ENCODE measurements at regions not wholly inside any gene's neighbourhood (a gene's known extent, or its start where the extent isn't known, plus 50 kb on each side); places are given as distances from the start of the nearest gene placed in this dataset.

- CTCF ChIA-PET = no interaction called here
- intact Hi-C loops (cut with micrococcal nuclease) = no loop called here
Observed at GRCh38 chr3:59412516-59412915, 362.7 kb upstream of the CFAP20DC start.

GRCh38 chr3:59411694-59412093, 361.9 kb upstream of the CFAP20DC start:
- H3K27me3 Mint-ChIP-seq = no peaks in the 10 kb centered on the region
- intact Hi-C loops (cut with micrococcal nuclease) = no loop called here
- peak overlapping the region in 1 of 9 donors; percentile 34 for H3K27ac Mint-ChIP-seq
- peaks cover 0 to 5% (median 0%) of the 10 kb centered on the region in 11 donors for H3K9me3 Mint-ChIP-seq
- DNase-seq (no peak), ATAC-seq (no peak)
- H3K36me3 Mint-ChIP-seq = peaks cover 0 to 7% (median 0%) of the 10 kb centered on the region in 5 donors
- H3K4me3 ChIP-seq (ENCODE audit: low read length) = no peak overlapping the region
- H3K36me3 ChIP-seq (ENCODE audit: control insufficient read depth in 2 of 3, insufficient read depth in 3 of 3, low read length in 3 of 3) = no peaks in the 10 kb centered on the region
- ChIA-PET POLR2A (no interaction called here), CTCF (no interaction called here)
- no peaks in the 10 kb centered on the region for H3K27me3 ChIP-seq (ENCODE audit: control insufficient read depth in 2 of 2, insufficient read depth in 2 of 2, low read length in 2 of 2)
- no peak overlapping the region for H3K4me3 Mint-ChIP-seq
- H3K27ac ChIP-seq (ENCODE audit: low read depth, low read length) = no peak overlapping the region
- peaks cover 9 to 40% (median 29%) of the 10 kb centered on the region in 7 donors for H3K4me1 Mint-ChIP-seq
- peaks cover 0 to 7% of the 10 kb centered on the region in 2 donors for H3K4me1 ChIP-seq (ENCODE audit: control insufficient read depth in 2 of 2, insufficient read depth in 2 of 2, low read length in 2 of 2)
- no peaks in the 10 kb centered on the region for H3K9me3 ChIP-seq (ENCODE audit: control insufficient read depth in 2 of 3, low read length in 3 of 3)

More at GRCh38 chr3:59412516-59412915, 362.7 kb upstream of the CFAP20DC start:
- Mint-ChIP-seq H3K4me1 (peaks cover under 1 to 32% (median 21%) of the 10 kb centered on the region in 7 donors), H3K27ac (peak overlapping the region in 1 of 9 donors; percentile 18), H3K4me3 (no peak overlapping the region), H3K9me3 (peaks cover 0 to 5% (median 0%) of the 10 kb centered on the region in 11 donors), H3K36me3 (peaks cover 0 to 7% (median 0%) of the 10 kb centered on the region in 5 donors), H3K27me3 (no peaks in the 10 kb centered on the region)
- POLR2A ChIA-PET = interaction anchor here (0.9 to 1.1 kb wide), 2 partner anchors 21 to 36 kb away, joined by 3 to 4 read pairs; no protein-coding TSS in a partner anchor
- Histone ChIP-seq H3K4me1 (ENCODE audit: control insufficient read depth in 2 of 2, insufficient read depth in 2 of 2, low read length in 2 of 2) (no peaks in the 10 kb centered on the region), H3K4me3 (ENCODE audit: low read length) (no peak overlapping the region), H3K27me3 (ENCODE audit: control insufficient read depth in 2 of 2, insufficient read depth in 2 of 2, low read length in 2 of 2) (no peaks in the 10 kb centered on the region), H3K27ac (ENCODE audit: low read depth, low read length) (no peak overlapping the region), H3K9me3 (ENCODE audit: control insufficient read depth in 2 of 3, low read length in 3 of 3) (no peaks in the 10 kb centered on the region), H3K36me3 (ENCODE audit: control insufficient read depth in 2 of 3, insufficient read depth in 3 of 3, low read length in 3 of 3) (no peaks in the 10 kb centered on the region)
- ATAC-seq (no peak), DNase-seq (no peak)

GRCh38 chr3:59411186-59411585, 361.4 kb upstream of the CFAP20DC start:
- Mint-ChIP-seq H3K27ac (peak overlapping the region in 2 of 9 donors; percentile 14 to 34), H3K36me3 (peaks cover 0 to 7% (median 0%) of the 10 kb centered on the region in 5 donors), H3K4me3 (no peak overlapping the region), H3K4me1 (peaks cover 11 to 43% (median 31%) of the 10 kb centered on the region in 7 donors), H3K27me3 (no peaks in the 10 kb centered on the region), H3K9me3 (peaks cover 0 to 5% (median 0%) of the 10 kb centered on the region in 11 donors)
- ATAC-seq = no peak
- POLR2A ChIA-PET = no interaction called here
- no peak overlapping the region for H3K4me3 ChIP-seq (ENCODE audit: low read length)
- no peaks in the 10 kb centered on the region for H3K9me3 ChIP-seq (ENCODE audit: control insufficient read depth in 2 of 3, low read length in 3 of 3)
- no peaks in the 10 kb centered on the region for H3K36me3 ChIP-seq (ENCODE audit: control insufficient read depth in 2 of 3, insufficient read depth in 3 of 3, low read length in 3 of 3)
- CTCF ChIA-PET = no interaction called here
- DNase-seq = peak in 2 of 9 donors; percentile 31 to 33
- no peak overlapping the region for H3K27ac ChIP-seq (ENCODE audit: low read depth, low read length)
- intact Hi-C loops (cut with micrococcal nuclease) = no loop called here
- no peaks in the 10 kb centered on the region for H3K27me3 ChIP-seq (ENCODE audit: control insufficient read depth in 2 of 2, insufficient read depth in 2 of 2, low read length in 2 of 2)
- H3K4me1 ChIP-seq (ENCODE audit: control insufficient read depth in 2 of 2, insufficient read depth in 2 of 2, low read length in 2 of 2) = peaks cover 0 to 8% of the 10 kb centered on the region in 2 donors

GRCh38 chr3:59408047-59408624, 358.3 kb upstream of the CFAP20DC start:
- no peaks in the 10 kb centered on the region for H3K36me3 ChIP-seq (ENCODE audit: control insufficient read depth in 2 of 3, insufficient read depth in 3 of 3, low read length in 3 of 3)
- Mint-ChIP-seq H3K4me3 (peak overlapping the region in 1 of 10 donors; percentile 3), H3K27ac (peak overlapping the region in 4 of 9 donors; percentile 7 to 39 (median 36)), H3K9me3 (peaks cover 0 to 3% (median 0%) of the 10 kb centered on the region in 11 donors), H3K36me3 (peaks cover 0 to 7% (median 0%) of the 10 kb centered on the region in 5 donors), H3K4me1 (peaks cover 11 to 40% (median 31%) of the 10 kb centered on the region in 7 donors), H3K27me3 (no peaks in the 10 kb centered on the region)
- no peaks in the 10 kb centered on the region for H3K27me3 ChIP-seq (ENCODE audit: control insufficient read depth in 2 of 2, insufficient read depth in 2 of 2, low read length in 2 of 2)
- no peak overlapping the region for H3K4me3 ChIP-seq (ENCODE audit: low read length)
- H3K9me3 ChIP-seq (ENCODE audit: control insufficient read depth in 2 of 3, low read length in 3 of 3) = no peaks in the 10 kb centered on the region
- H3K4me1 ChIP-seq (ENCODE audit: control insufficient read depth in 2 of 2, insufficient read depth in 2 of 2, low read length in 2 of 2) = peaks cover 0 to 8% of the 10 kb centered on the region in 2 donors
- ChIA-PET POLR2A (no interaction called here), CTCF (no interaction called here)
- DNase-seq (no peak), ATAC-seq (no peak)
- intact Hi-C loops (cut with micrococcal nuclease) = loop anchor here in 1 of 2 donors (5.0 kb wide), 1 partner anchor 44 kb away; no protein-coding TSS in a partner anchor
- no peak overlapping the region for H3K27ac ChIP-seq (ENCODE audit: low read depth, low read length)

- ChIA-PET CTCF (interaction anchor here (0.6 kb wide), 1 partner anchor 1011 kb away, joined by 3 read pairs; no protein-coding TSS in a partner anchor), POLR2A (no interaction called here)
- H3K27me3 ChIP-seq (ENCODE audit: control insufficient read depth in 2 of 2, insufficient read depth in 2 of 2, low read length in 2 of 2) = no peaks in the 10 kb centered on the region
- Mint-ChIP-seq H3K27ac (peak overlapping the region in 5 of 9 donors; percentile 37 to 77 (median 60)), H3K36me3 (peaks cover 0 to 7% (median 0%) of the 10 kb centered on the region in 5 donors), H3K27me3 (no peaks in the 10 kb centered on the region), H3K4me1 (peaks cover 11 to 40% (median 31%) of the 10 kb centered on the region in 7 donors), H3K9me3 (peaks cover 0 to 3% (median 0%) of the 10 kb centered on the region in 11 donors), H3K4me3 (peak overlapping the region in 3 of 10 donors; percentile 3 to 33 (median 22))
- H3K4me1 ChIP-seq (ENCODE audit: control insufficient read depth in 2 of 2, insufficient read depth in 2 of 2, low read length in 2 of 2) = peaks cover 0 to 8% of the 10 kb centered on the region in 2 donors
- intact Hi-C loops (cut with micrococcal nuclease) = loop anchor here in 1 of 2 donors (5.0 kb wide), 1 partner anchor 45 kb away; no protein-coding TSS in a partner anchor
- no peak overlapping the region for H3K27ac ChIP-seq (ENCODE audit: low read depth, low read length)
- no peaks in the 10 kb centered on the region for H3K9me3 ChIP-seq (ENCODE audit: control insufficient read depth in 2 of 3, low read length in 3 of 3)
- no peak for ATAC-seq
- DNase-seq = no peak
- no peak overlapping the region for H3K4me3 ChIP-seq (ENCODE audit: low read length)
- no peaks in the 10 kb centered on the region for H3K36me3 ChIP-seq (ENCODE audit: control insufficient read depth in 2 of 3, insufficient read depth in 3 of 3, low read length in 3 of 3)
Observed at GRCh38 chr3:59407425-59407824, 357.6 kb upstream of the CFAP20DC start.

- peak overlapping the region in 7 of 9 donors; percentile 35 to 77 (median 39) for H3K27ac Mint-ChIP-seq
- peaks cover 0 to 5% (median 0%) of the 10 kb centered on the region in 11 donors for H3K9me3 Mint-ChIP-seq
- DNase-seq (no peak), ATAC-seq (no peak)
- peaks cover 0 to 7% (median 0%) of the 10 kb centered on the region in 5 donors for H3K36me3 Mint-ChIP-seq
- Histone ChIP-seq H3K36me3 (ENCODE audit: control insufficient read depth in 2 of 3, insufficient read depth in 3 of 3, low read length in 3 of 3) (no peaks in the 10 kb centered on the region), H3K27me3 (ENCODE audit: control insufficient read depth in 2 of 2, insufficient read depth in 2 of 2, low read length in 2 of 2) (no peaks in the 10 kb centered on the region), H3K4me3 (ENCODE audit: low read length) (no peak overlapping the region), H3K9me3 (ENCODE audit: control insufficient read depth in 2 of 3, low read length in 3 of 3) (no peaks in the 10 kb centered on the region), H3K27ac (ENCODE audit: low read depth, low read length) (no peak overlapping the region), H3K4me1 (ENCODE audit: control insufficient read depth in 2 of 2, insufficient read depth in 2 of 2, low read length in 2 of 2) (peaks cover 0 to 8% of the 10 kb centered on the region in 2 donors)
- H3K27me3 Mint-ChIP-seq = no peaks in the 10 kb centered on the region
- peaks cover 11 to 40% (median 31%) of the 10 kb centered on the region in 7 donors for H3K4me1 Mint-ChIP-seq
- ChIA-PET POLR2A (no interaction called here), CTCF (interaction anchor here (0.7 kb wide), 1 partner anchor 1169 kb away, joined by 3 read pairs; no protein-coding TSS in a partner anchor)
- H3K4me3 Mint-ChIP-seq = peak overlapping the region in 7 of 10 donors; percentile 3 to 57 (median 33)
- intact Hi-C loops (cut with micrococcal nuclease) = loop anchor here in 1 of 2 donors (5.0 kb wide), 1 partner anchor 45 kb away; no protein-coding TSS in a partner anchor
Observed at GRCh38 chr3:59406943-59407342, 357.1 kb upstream of the CFAP20DC start.
